Frontal cortex (tissue), 3 donors: ENCODE measurements at regions not wholly inside any gene's neighbourhood (a gene's known extent, or its start where the extent isn't known, plus 50 kb on each side); places are given as distances from the start of the nearest gene placed in this dataset.

Experiments used
- DNase-seq, 2 donors: peaks; one replicate each; pipeline ENCODE4 v3.0.0; 2012; ENCODE audit warnings: low spot score in 2 of 2
- FAIRE-seq: peaks from 2 replicates; lab custom pipeline; 2012; peaks lifted over from hg19 to GRCh38; lab: Jason Lieb, UNC
- donor health status: control.
- donor health status: control.
- donor health status: control.

GRCh38 chr9:75592586-75592985 is 297.9 kb upstream of the PCSK5 start:
- FAIRE-seq (no peak), DNase-seq (no peak)

GRCh38 chr9:75593920-75594319 is 296.6 kb upstream of the PCSK5 start:
- DNase-seq: no peak
- FAIRE-seq: no peak

- no peak for DNase-seq
- no peak for FAIRE-seq
Observed at GRCh38 chr9:75599126-75599525, 291.3 kb upstream of the PCSK5 start.

DNA sequence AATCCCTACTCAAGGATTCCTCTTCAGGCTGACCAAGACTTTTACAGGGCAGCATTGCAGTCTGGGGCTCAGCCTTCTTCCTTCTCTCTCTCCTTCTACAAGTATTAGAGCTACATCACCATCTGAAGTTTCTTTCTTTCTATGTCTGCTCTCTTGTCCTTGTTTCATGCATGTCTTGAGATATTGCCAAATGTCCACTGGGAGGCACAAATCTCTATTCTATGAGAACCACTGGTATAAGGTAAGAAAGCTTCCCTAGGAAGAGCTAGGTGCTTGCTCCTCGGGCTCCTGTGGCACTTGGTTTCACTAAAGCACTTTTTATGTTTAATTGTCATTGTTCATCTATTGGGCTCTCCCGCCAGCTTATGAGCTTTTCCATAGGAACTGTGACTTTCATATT is 289.2 kb upstream of the PCSK5 start:
- FAIRE-seq (no peak), DNase-seq (no peak)

- no peak for FAIRE-seq
- no peak for DNase-seq
Observed at GRCh38 chr9:75602060-75602459, 288.4 kb upstream of the PCSK5 start.

- no peak for FAIRE-seq
- DNase-seq: no peak
Observed at GRCh38 chr9:75604661-75605060, 285.8 kb upstream of the PCSK5 start.

GRCh38 chr9:75607521-75607920 is 283.0 kb upstream of the PCSK5 start:
- DNase-seq (no peak), FAIRE-seq (no peak)

- no peak for DNase-seq
- FAIRE-seq: no peak
Observed at GRCh38 chr9:75609401-75609800, 281.1 kb upstream of the PCSK5 start.

GRCh38 chr9:75610246-75610645 is 280.2 kb upstream of the PCSK5 start:
- FAIRE-seq: no peak

DNA sequence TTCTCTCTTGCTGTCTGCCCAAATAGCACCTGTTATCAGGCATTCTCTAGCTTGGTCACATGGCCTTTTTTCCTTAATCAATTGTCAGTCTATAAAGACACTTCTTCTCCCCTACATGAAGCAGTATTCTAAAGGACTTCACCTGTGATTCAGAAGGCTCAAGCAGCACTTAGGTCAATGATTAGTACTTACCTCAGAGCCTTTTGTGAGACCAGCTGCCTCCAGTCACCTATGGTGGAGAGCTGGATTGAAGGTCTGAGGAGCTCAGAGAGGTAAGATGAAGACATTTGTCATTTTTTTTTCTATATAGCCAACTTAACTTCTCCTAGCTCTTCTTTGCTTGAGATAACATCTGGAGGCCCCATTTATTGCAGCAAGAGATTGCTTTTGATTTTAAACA is 278.3 kb upstream of the PCSK5 start:
- DNase-seq (no peak), FAIRE-seq (no peak)

More at GRCh38 chr9:75610246-75610645, 280.2 kb upstream of the PCSK5 start:
- DNase-seq: no peak

GRCh38 chr9:75612754-75613153 is 277.7 kb upstream of the PCSK5 start:
- DNase-seq: no peak
- FAIRE-seq: no peak

- no peak for FAIRE-seq
Observed at GRCh38 chr9:75615284-75615683, 275.2 kb upstream of the PCSK5 start.

GRCh38 chr9:75616052-75616451 is 274.4 kb upstream of the PCSK5 start:
- FAIRE-seq: no peak
- DNase-seq: no peak

More at GRCh38 chr9:75615284-75615683, 275.2 kb upstream of the PCSK5 start:
- DNase-seq: no peak

DNA sequence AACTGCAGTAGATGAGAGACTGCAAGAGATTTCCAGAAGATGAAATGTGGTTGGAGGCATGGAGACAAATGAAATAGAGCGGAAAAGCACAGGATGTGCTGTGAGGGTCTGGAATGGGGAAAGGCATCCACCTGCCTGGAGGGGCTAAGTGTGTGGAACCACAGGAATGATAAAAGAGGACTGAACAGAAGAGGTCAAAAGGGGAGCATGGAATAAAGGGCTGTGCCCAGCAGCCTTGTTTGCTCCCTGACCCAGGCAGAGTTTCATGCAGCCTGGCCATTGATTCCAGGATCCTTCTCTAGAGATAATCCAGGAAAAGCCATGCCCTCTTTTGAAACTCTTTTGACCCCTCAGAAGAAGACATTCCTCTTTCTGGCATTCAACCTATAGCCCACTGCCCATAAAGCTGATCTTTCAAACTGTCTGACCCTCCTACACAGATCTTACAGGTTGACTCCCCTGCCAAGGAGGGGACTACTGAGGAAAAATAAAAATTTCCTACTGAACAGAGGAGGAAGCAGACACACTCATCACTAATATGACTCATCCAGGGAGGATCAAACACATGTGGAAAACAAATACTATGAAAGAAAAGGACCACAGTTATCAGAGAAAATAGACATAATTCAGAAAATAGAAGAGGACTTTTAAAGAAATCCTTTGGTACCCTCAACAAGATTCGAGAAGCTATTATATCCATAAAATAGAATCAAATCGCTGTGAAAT is 273.5 kb upstream of the PCSK5 start:
- FAIRE-seq: no peak
- DNase-seq: no peak

DNA sequence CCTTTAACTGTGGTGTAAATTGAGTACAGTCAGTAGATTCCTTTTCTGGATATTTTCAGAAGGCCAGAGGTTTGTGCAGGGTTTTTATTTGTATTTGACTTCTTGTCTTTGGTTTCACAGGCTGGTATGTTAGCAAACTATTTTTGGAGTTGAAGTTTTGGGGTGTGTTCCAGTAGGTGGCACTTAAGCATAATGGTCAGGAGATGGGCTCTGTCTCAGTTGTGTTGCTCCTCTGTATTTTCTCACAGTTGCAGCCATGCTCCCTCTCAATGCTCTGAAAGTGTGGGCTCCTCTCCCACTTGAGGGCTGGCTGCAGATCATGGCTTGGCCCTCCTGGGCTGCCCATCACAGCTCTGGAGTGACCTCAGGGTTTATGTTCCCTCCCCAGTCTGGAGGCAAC is 267.0 kb upstream of the PCSK5 start:
- FAIRE-seq: no peak
- DNase-seq: no peak

DNA sequence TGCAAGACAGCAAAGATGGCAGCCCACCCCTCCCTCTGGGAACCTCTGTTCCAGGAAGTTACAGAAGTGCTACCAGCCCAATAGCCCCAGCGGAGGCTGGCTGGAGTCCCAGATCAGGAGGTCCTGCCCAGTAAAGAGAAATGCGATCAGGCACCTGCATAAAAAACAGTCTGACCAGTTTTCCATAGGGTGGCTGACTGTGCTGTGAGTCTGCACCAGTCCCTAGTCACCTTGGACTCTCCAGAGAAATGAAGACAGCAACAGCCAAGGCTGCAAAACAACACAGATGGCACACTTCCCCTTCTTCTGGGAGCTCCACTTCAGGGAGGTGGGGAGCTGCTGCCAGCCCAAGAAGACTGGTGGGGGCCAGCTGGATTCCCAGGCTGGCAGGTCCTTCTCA is 265.5 kb upstream of the PCSK5 start:
- no peak for FAIRE-seq

GRCh38 chr9:75626860-75627259 is 263.6 kb upstream of the PCSK5 start:
- no peak for FAIRE-seq
- no peak for DNase-seq

More for the DNA sequence above, 265.5 kb upstream of the PCSK5 start:
- no peak for DNase-seq

DNA sequence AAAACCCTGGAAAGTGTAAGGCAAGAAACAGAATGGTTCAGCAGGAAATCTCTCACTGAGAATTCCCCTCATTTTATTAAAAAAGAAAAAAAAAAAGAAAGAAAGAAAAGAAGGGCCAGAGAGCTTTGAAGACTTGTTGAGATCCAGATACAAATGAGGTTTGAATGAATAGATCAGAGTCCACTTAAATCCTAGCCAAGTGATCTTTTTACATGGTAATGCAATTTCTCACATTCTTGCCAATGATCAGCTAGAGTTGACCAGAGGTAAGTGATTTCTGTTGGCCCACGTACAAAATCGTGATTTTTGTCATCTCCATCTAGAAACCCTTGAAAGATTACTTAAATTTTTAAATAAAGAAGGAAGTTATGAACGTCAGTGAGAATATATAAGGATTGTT is 261.5 kb upstream of the PCSK5 start:
- DNase-seq (no peak), FAIRE-seq (no peak)

DNA sequence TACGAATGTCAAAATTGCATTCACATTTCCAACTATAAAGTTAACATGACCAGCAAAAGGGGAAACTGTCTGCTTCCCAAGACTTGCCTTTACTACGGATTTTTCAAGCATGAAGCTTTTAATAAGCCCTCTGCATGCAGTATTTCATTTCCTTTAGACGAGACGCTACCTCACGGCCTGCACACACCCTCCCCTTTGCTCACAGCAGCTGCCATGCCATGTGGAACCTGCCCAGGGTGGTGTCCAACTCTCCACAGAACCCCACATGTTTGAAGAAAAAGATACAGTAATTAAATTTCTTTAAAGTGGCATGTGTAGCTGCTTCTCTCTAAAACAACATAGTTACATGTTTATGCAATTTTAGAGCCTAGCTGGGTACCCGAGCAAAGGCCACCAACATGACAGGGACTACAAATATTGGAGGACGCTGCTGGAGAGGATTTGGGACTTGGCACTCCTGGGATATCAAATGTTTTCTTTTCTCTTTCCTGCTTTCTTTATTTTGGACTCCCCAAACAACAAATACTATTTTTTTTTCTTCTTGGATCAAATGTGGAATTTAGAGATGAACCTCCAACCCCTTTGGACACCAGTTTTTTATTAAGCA is 256.9 kb upstream of the PCSK5 start:
- no peak for DNase-seq
- no peak for FAIRE-seq

DNA sequence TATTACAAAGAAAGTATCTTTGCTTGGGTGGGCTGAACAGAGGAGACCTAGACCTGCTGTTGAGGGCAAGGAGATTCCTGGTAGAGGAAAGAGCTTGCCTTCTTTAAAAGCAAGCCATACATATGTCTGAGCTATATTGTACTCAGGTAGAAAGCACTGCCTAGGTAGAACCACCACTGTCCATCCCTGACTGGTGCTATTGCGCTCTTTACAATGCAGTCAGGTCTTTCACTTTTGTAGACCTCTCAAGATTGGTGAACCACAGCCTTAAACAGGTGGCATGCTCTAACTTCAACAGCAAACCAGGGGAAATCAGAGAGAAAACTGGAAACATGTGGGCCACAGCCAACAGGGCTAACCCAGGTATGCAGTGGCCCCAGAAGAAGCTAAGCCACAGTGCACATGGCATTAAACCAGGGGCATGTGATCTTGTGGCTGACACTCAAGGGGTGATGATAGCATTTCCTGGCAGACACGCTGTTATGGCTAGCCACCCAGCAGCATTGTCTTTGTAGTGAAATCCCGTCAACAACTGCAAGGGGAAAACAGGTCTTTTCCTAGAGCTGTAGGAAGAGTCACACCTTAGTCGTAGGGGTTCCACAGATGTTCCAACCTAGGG is 253.9 kb upstream of the PCSK5 start:
- no peak for FAIRE-seq
- DNase-seq: no peak

DNA sequence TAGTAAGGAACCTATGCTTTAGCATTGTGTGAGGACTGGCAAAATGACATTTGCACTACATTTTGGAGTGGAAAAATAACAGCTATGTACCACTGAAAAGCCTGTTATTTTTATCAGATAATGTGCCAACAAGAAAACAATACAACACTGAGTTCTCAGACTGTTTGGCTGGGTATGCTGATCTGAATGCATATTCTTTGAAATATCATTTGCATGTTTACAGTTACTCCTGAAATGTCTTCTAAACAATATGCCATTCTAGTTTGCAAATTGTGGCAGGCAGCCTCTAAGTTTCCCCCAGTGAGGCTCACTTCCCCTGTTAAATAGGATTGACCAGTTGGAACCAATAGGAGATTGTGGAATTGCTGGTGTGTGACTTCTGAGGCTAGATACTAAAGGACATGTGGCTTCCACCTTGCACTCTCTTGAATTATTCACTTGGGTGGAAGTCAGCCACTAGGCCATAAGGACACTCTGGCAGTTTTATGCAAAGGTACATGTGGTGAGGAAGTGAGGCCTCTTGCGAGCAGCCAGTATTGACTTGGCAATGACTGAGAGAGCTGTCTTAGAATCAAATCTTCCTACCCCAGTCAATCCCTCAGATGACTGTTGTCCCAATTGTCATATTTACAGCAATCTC is 250.4 kb upstream of the PCSK5 start:
- no peak for FAIRE-seq
- no peak for DNase-seq
